Nephron progenitor cell (in vitro differentiated cells): ENCODE measurements at regions not wholly inside any gene's neighbourhood (a gene's known extent, or its start where the extent isn't known, plus 50 kb on each side); places are given as distances from the start of the nearest gene placed in this dataset.

Source experiments
- DNase-seq: peaks from one replicate; pipeline ENCODE4 v3.0.0; 2021
- H3K27ac Mint-ChIP-seq: 2 replicates; pipeline ENCODE4 v1.8.0; 2021; ENCODE audit warnings: mild to moderate bottlenecking, moderate library complexity, mixed read lengths
- H3K27me3 Mint-ChIP-seq: 2 replicates; pipeline ENCODE4 v1.8.0; 2021; ENCODE audit warnings: mild to moderate bottlenecking, low read depth, mixed read lengths; ENCODE audit not compliant: poor library complexity
- H3K36me3 Mint-ChIP-seq: 2 replicates; pipeline ENCODE4 v1.8.0; 2021; ENCODE audit warnings: low read depth, mixed read lengths
- H3K4me1 Mint-ChIP-seq: 2 replicates; pipeline ENCODE4 v1.8.0; 2021; ENCODE audit warnings: mixed read lengths
- H3K4me3 Mint-ChIP-seq: 2 replicates; pipeline ENCODE4 v1.8.0; 2021; ENCODE audit warnings: mild to moderate bottlenecking, moderate library complexity, mixed read lengths
- H3K9me3 Mint-ChIP-seq: 2 replicates; pipeline ENCODE4 v1.8.0; 2021; ENCODE audit warnings: mild to moderate bottlenecking, moderate library complexity, mixed read lengths
- CTCF ChIP-seq: fragments of 200-600 bp; sonication (generic); IDR thresholded peaks from 2 replicates; pipeline ENCODE4 v1.5.0; 2021; ENCODE audit warnings: antibody characterized with exemption

DNA sequence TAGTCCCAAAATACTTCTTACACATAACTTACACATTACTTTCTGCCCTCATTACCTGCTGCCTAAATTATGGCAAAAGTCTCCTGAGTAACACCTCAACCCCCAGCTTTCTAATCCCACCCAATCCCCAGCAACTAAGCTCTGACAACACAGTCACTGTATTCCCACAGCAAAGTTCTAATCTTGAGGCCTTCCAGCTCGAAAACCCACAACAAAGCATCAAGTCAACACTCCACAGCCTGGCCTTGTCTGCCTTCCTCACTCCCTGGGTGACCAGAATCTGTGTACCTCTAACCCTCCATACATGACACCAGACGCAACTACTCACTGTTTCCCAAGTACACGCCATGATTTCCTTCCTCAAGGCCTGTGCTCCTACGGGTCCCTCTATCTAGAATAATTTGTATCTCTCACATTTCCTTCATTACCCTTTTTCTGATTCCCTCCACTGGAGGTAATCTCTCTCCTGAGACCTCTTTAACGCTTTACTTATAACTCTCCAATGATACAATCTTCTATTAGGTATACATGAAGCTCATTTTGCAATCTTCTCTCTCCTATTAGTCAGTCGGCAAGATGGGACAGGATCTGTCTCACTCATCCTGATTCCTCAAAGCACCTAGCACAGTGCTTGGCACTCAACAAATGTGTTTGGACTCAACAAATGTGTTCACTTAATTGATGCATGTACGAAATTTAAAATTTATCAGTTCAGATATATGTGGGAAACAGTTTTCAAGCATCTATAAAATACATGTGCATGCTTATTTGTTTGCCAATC lies 87.6 kb upstream of the DOCK9 start:
- peaks cover 60% of the 10 kb centered on the region for H3K4me1 Mint-ChIP-seq

GRCh38 chr13:99066219-99066618 lies 88.4 kb upstream of the DOCK9 start:
- peaks cover 6% of the 10 kb centered on the region for H3K36me3 Mint-ChIP-seq
- TF ChIP-seq CTCF: no peak
- peaks cover 13% of the 10 kb centered on the region for H3K9me3 Mint-ChIP-seq
- no peak overlapping the region for H3K27ac Mint-ChIP-seq
- no peak overlapping the region for H3K4me3 Mint-ChIP-seq
- peaks cover 58% of the 10 kb centered on the region for H3K4me1 Mint-ChIP-seq
- H3K27me3 Mint-ChIP-seq: peaks cover 4% of the 10 kb centered on the region
- DNase-seq: no peak

More for the DNA sequence above, 87.6 kb upstream of the DOCK9 start:
- Mint-ChIP-seq H3K27ac (peak overlapping the region; percentile 79), H3K9me3 (peaks cover 13% of the 10 kb centered on the region), H3K4me3 (peak overlapping the region; percentile 14), H3K27me3 (peaks cover 3% of the 10 kb centered on the region), H3K36me3 (peaks cover 6% of the 10 kb centered on the region)
- TF ChIP-seq CTCF: no peak
- no peak for DNase-seq

- Mint-ChIP-seq H3K36me3 (peaks cover 6% of the 10 kb centered on the region), H3K4me1 (peaks cover 50% of the 10 kb centered on the region), H3K4me3 (no peak overlapping the region), H3K27ac (no peak overlapping the region), H3K27me3 (peaks cover 6% of the 10 kb centered on the region), H3K9me3 (peaks cover 13% of the 10 kb centered on the region)
- TF ChIP-seq CTCF: no peak
- no peak for DNase-seq
Measured at GRCh38 chr13:99067159-99067985, 89.5 kb upstream of the DOCK9 start.

DNA sequence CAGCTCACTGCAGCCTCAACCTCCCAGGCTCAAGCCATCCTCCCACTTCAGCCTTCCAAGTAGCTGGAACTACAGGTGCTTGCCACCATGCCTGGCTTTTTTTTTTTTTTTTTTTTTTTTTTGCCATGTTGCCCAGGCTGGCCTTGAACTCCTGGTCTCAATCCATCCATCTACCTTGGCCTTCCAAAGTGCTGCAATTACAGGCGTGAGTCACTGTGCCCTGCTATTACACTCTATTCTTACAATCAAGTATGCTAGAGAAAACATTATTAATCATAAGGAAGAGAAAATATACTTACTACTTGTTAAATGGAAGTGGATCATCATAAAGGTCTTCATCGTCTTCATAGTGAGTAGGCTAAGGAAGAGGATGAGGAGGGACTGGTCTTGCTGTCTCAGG lies 93.3 kb upstream of the DOCK9 start:
- H3K4me1 Mint-ChIP-seq: peaks cover 14% of the 10 kb centered on the region
- H3K27me3 Mint-ChIP-seq: peaks cover 6% of the 10 kb centered on the region
- no peak for DNase-seq
- H3K36me3 Mint-ChIP-seq: peaks cover 21% of the 10 kb centered on the region
- no peak for TF ChIP-seq CTCF
- H3K4me3 Mint-ChIP-seq: no peak overlapping the region
- H3K9me3 Mint-ChIP-seq: peaks cover 31% of the 10 kb centered on the region
- no peak overlapping the region for H3K27ac Mint-ChIP-seq

- Mint-ChIP-seq H3K4me1 (peaks cover 14% of the 10 kb centered on the region), H3K27me3 (peaks cover 6% of the 10 kb centered on the region), H3K36me3 (peaks cover 21% of the 10 kb centered on the region), H3K4me3 (no peak overlapping the region), H3K9me3 (peaks cover 31% of the 10 kb centered on the region), H3K27ac (no peak overlapping the region)
- no peak for TF ChIP-seq CTCF
- DNase-seq: no peak
Measured at GRCh38 chr13:99071666-99072065, 93.8 kb upstream of the DOCK9 start.
